ENCODE measurements at regions not wholly inside any gene's neighbourhood (a gene's known extent, or its start where the extent isn't known, plus 50 kb on each side); places are given as distances from the start of the nearest gene placed in this dataset.

DNA sequence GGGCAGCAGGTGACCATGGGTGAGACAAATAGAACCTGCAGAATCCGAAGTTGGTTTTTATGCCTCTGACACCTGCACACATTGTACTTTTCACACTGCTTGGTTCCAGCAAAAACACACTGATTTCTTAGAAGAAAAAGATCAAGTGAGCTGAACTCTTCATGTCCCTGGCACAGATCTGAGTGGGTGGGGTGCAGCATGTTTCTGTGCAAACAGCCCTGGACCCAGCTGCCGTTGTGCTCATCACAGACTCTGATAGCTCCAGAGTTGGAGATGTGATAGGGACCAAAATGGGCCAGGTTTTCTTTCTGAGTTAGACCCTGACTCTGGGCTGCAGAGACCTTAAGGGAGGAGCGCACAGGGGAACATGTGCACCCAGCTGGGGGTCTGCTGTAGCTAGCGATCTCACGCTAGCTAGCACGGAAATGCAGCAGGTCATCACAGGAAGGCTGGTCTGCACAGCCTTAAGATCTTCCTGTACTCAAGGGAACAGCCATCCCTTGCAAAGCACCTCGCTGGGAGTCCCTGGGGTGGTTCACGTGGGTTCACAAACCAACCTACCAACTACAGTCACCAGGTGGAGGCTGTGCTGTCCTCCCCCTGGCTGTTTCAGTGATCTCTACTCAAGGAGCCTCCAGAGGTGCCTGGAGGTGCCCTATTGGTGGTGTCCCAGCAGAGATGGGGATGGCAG is 291.1 kb downstream of the PTPRU start:
- TF ChIP-seq, protein P1, sequence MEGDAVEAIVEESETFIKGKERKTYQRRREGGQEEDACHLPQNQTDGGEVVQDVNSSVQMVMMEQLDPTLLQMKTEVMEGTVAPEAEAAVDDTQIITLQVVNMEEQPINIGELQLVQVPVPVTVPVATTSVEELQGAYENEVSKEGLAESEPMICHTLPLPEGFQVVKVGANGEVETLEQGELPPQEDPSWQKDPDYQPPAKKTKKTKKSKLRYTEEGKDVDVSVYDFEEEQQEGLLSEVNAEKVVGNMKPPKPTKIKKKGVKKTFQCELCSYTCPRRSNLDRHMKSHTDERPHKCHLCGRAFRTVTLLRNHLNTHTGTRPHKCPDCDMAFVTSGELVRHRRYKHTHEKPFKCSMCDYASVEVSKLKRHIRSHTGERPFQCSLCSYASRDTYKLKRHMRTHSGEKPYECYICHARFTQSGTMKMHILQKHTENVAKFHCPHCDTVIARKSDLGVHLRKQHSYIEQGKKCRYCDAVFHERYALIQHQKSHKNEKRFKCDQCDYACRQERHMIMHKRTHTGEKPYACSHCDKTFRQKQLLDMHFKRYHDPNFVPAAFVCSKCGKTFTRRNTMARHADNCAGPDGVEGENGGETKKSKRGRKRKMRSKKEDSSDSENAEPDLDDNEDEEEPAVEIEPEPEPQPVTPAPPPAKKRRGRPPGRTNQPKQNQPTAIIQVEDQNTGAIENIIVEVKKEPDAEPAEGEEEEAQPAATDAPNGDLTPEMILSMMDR (IDR thresholded peaks at IDR 0.05; ENCODE audit: unreplicated experiment): no peak
- Mint-ChIP-seq H3K4me1 (ENCODE audit: unreplicated experiment) (peaks cover 20% of the 10 kb centered on the region), H3K4me3 (ENCODE audit: unreplicated experiment) (no peak overlapping the region), H3K9me3 (ENCODE audit: unreplicated experiment) (no peaks in the 10 kb centered on the region), H3K27me3 (ENCODE audit: unreplicated experiment) (peaks cover 3% of the 10 kb centered on the region), H3K36me3 (ENCODE audit: low read depth, unreplicated experiment) (no peaks in the 10 kb centered on the region), H3K27ac (ENCODE audit: unreplicated experiment) (no peak overlapping the region)
- no peak for DNase-seq (ENCODE audit: low spot score)

DNA sequence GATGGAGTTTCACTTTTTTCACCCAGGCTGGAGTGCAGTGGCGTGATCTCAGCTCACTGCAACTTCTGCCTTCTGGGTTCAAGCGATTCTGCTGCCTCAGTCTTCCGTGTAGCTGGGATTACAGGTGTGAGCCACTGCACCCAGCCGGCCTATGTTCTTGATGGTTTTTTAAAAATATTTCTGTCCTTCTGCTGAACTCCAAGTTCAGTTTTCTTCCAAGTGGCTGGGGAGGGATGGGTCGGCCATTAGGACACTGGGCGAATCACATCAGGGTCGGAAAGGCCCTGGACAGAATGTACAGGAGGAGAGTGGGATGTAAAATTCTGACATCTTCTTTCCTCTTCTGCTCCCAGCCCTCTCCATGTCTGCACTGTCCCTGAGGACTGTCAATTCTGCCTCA is 289.6 kb downstream of the PTPRU start:
- DNase-seq (ENCODE audit: low spot score): no peak
- no peak overlapping the region for H3K4me3 Mint-ChIP-seq (ENCODE audit: unreplicated experiment)
- H3K27me3 Mint-ChIP-seq (ENCODE audit: unreplicated experiment): peaks cover 3% of the 10 kb centered on the region

DNA sequence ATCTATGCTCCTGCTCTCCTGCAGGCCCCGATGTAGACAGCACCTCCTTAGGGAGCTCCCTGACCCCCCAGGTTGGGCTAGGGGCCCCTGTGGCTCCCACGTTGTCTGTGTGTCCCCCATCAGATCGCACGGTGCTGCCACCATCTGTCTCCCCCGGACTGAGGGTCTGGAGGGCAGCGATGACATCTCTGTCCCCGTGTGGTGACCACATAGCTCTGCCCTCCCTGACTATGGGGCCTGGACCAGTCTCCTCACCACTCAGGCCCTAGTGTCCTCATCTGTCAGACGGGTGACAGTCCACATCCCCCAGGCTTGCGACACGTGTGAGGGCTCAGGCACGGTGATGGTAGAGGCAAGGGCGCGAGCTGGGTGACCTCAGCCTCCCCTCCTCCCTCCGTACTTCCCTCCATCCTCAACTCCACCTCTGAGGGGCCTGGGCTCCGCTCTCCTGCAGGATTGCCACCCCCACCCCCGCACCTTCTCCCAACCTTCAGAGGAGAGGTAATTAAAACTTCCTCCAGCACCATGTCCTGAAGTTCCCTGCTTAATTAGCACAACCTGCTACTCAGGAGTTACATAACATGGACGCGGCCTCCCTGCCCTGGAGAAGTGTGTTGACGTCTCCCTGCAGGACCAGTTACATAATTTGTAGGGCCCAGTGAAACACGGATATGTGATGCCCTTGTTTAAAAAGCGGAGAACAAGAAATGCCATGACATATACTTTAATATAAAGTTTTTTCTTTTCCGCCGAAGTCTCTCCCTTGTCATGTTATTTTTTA is 288.2 kb downstream of the PTPRU start:
- no peaks in the 10 kb centered on the region for H3K36me3 Mint-ChIP-seq (ENCODE audit: low read depth, unreplicated experiment)
- DNase-seq (ENCODE audit: low spot score): no peak

More for the DNA sequence above, 289.6 kb downstream of the PTPRU start:
- H3K27ac Mint-ChIP-seq (ENCODE audit: unreplicated experiment): no peak overlapping the region
- TF ChIP-seq, protein P1 (IDR thresholded peaks at IDR 0.05; ENCODE audit: unreplicated experiment): no peak
- H3K4me1 Mint-ChIP-seq (ENCODE audit: unreplicated experiment): peaks cover 20% of the 10 kb centered on the region
- no peaks in the 10 kb centered on the region for H3K36me3 Mint-ChIP-seq (ENCODE audit: low read depth, unreplicated experiment)
- H3K9me3 Mint-ChIP-seq (ENCODE audit: unreplicated experiment): no peaks in the 10 kb centered on the region

DNA sequence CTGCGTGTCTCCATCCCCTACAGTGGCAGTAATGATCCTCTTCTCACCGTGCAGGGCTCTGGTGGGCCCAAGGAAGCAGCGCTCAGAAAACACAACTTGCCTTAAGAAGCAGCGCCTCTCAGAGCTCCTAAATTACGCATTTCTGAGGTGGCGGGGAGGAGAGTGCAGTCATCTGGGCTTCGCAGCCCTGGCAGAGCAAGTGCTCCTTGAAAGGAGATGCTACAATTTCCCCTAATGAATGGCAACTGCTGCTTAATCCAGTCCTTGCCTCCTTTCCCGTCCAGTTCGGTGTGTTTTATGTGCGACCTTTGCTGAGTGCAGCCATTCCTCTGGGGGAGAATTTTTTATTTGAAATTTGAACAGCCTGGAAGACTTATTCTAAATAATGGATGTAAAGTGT is 287.3 kb downstream of the PTPRU start:
- Mint-ChIP-seq H3K27me3 (ENCODE audit: unreplicated experiment) (peaks cover 4% of the 10 kb centered on the region), H3K27ac (ENCODE audit: unreplicated experiment) (no peak overlapping the region), H3K4me1 (ENCODE audit: unreplicated experiment) (peaks cover 20% of the 10 kb centered on the region), H3K36me3 (ENCODE audit: low read depth, unreplicated experiment) (no peaks in the 10 kb centered on the region), H3K4me3 (ENCODE audit: unreplicated experiment) (no peak overlapping the region), H3K9me3 (ENCODE audit: unreplicated experiment) (no peaks in the 10 kb centered on the region)
- DNase-seq (ENCODE audit: low spot score): no peak
- TF ChIP-seq, protein P1 (IDR thresholded peaks at IDR 0.05; ENCODE audit: unreplicated experiment): no peak

More for the DNA sequence above, 288.2 kb downstream of the PTPRU start:
- Mint-ChIP-seq H3K27me3 (ENCODE audit: unreplicated experiment) (peaks cover 3% of the 10 kb centered on the region), H3K9me3 (ENCODE audit: unreplicated experiment) (no peaks in the 10 kb centered on the region), H3K4me1 (ENCODE audit: unreplicated experiment) (peaks cover 20% of the 10 kb centered on the region), H3K4me3 (ENCODE audit: unreplicated experiment) (no peak overlapping the region), H3K27ac (ENCODE audit: unreplicated experiment) (no peak overlapping the region)
- TF ChIP-seq, protein P1 (IDR thresholded peaks at IDR 0.05; ENCODE audit: unreplicated experiment): no peak

DNA sequence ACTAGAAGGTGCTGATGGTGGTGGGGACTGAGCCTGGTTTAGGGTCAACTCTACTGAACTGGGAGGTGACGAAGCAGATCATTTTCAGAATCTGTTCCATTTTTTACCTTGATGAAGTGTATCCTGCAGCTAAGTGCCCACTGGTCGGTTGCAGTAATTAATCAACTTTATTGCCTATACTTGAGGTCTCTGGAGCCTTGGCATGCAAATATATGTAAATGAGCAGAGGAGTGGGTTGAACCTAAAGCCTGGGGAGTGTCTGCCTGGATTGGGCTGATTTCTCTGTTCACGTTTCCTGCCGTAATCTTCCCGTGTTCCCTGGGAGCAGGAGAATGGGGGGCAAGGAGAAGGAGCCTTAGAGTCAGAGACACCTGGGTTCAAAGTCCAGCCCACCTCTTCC is 286.8 kb downstream of the PTPRU start:
- Mint-ChIP-seq H3K27me3 (ENCODE audit: unreplicated experiment) (peaks cover 6% of the 10 kb centered on the region), H3K36me3 (ENCODE audit: low read depth, unreplicated experiment) (no peaks in the 10 kb centered on the region)

More for the DNA sequence above, 286.8 kb downstream of the PTPRU start:
- no peaks in the 10 kb centered on the region for H3K9me3 Mint-ChIP-seq (ENCODE audit: unreplicated experiment)
- no peak overlapping the region for H3K27ac Mint-ChIP-seq (ENCODE audit: unreplicated experiment)
- peaks cover 20% of the 10 kb centered on the region for H3K4me1 Mint-ChIP-seq (ENCODE audit: unreplicated experiment)
- no peak overlapping the region for H3K4me3 Mint-ChIP-seq (ENCODE audit: unreplicated experiment)
- TF ChIP-seq, protein P1 (IDR thresholded peaks at IDR 0.05; ENCODE audit: unreplicated experiment): no peak
- DNase-seq (ENCODE audit: low spot score): no peak

Data from endothelial cell (in vitro differentiated cells).